Kidney epithelial cell (primary cell): ENCODE measurements at regions not wholly inside any gene's neighbourhood (a gene's known extent, or its start where the extent isn't known, plus 50 kb on each side); places are given as distances from the start of the nearest gene placed in this dataset.

Source experiments
- DNase-seq: peaks from one replicate; pipeline ENCODE4 v3.0.0-alpha.2; 2010; ENCODE audit warnings: low read depth
- H3K27me3 ChIP-seq: 2 replicates; pipeline ENCODE4 v1.6.0; 2011; ENCODE audit warnings: low read length; ENCODE audit not compliant: control insufficient read depth, insufficient read depth
- H3K36me3 ChIP-seq: 2 replicates; pipeline ENCODE4 v1.5.1; 2011; ENCODE audit warnings: low read length; ENCODE audit not compliant: control insufficient read depth, insufficient read depth
- H3K4me3 ChIP-seq: 2 replicates; pipeline ENCODE4 v1.5.1; 2011; ENCODE audit warnings: low read depth, mild to moderate bottlenecking, control low read depth, low read length
- CTCF ChIP-seq: IDR thresholded peaks from 2 replicates; pipeline ENCODE4 v1.5.1; 2011; ENCODE audit warnings: mild to moderate bottlenecking, moderate library complexity, low read length, control low read depth, inconsistent platforms; ENCODE audit not compliant: insufficient read depth, poor library complexity, severe bottlenecking

DNA sequence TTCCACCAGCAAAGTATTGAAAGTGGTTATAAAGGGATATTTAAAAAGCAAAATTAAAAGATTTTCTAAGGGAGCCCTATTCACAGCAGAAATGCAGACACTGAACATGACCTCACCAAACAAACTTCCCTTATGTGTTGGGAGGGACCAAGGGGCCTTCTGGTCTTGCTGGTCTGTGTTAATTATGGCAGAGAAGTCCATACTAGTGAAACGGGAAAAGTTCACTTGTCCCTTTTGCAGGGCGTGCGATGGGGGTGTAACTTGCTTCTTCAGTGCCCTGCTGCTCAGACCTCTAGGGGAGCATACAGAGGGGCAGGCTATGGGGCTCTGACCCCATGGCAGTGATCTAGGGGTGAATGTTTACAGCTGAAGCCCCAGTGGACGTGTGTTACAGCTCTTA is 53.0 kb upstream of the ZNF337 start:
- TF ChIP-seq CTCF: no peak
- no peaks in the 10 kb centered on the region for H3K36me3 ChIP-seq
- DNase-seq: no peak
- no peak overlapping the region for H3K4me3 ChIP-seq
- H3K27me3 ChIP-seq: no peaks in the 10 kb centered on the region
